Uterus (tissue), 2 donors: ENCODE measurements at regions not wholly inside any gene's neighbourhood (a gene's known extent, or its start where the extent isn't known, plus 50 kb on each side); places are given as distances from the start of the nearest gene placed in this dataset.

Experiments used
- POLR2A ChIP-seq, 2 donors: fragments of 450-650 bp; IDR thresholded peaks; one replicate each; pipeline ENCODE4 v1.6.1; 2016; ENCODE audit warnings: antibody characterized with exemption in 2 of 2, mild to moderate bottlenecking in 1 of 2, moderate library complexity in 1 of 2
- TF ChIP-seq, protein P1 (sequence below), 4 experiments: fragments of 200-600 bp in 2 of 4; fragments of 450-650 bp in 2 of 4; sonication (generic) in 2 of 4; IDR thresholded peaks; one replicate each; pipeline ENCODE4 v1.5.1; 2016 to 2019; ENCODE audit warnings: antibody characterized with exemption in 4 of 4, mild to moderate bottlenecking in 2 of 4, moderate library complexity in 1 of 4

DNA sequence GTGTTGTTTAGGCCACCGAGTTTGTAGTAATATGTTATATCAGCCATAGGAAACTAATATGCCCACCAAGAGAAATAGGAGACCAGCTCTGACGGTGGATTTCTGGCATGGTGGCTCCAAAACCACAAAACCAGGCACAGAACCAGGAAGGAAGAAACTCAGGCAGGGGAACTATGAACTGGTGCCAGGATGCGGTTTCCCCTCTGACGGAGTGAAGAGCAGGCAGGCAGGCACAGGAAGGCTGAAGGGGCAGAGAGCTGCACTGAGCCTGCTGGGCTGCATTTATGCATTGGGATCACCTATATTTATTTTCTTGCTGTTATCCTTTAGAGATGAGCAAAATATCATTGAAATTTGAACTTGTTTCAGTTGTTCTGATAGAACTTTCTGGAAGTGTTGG is 479.4 kb downstream of the VRK1 start:
- TF ChIP-seq, protein P1, sequence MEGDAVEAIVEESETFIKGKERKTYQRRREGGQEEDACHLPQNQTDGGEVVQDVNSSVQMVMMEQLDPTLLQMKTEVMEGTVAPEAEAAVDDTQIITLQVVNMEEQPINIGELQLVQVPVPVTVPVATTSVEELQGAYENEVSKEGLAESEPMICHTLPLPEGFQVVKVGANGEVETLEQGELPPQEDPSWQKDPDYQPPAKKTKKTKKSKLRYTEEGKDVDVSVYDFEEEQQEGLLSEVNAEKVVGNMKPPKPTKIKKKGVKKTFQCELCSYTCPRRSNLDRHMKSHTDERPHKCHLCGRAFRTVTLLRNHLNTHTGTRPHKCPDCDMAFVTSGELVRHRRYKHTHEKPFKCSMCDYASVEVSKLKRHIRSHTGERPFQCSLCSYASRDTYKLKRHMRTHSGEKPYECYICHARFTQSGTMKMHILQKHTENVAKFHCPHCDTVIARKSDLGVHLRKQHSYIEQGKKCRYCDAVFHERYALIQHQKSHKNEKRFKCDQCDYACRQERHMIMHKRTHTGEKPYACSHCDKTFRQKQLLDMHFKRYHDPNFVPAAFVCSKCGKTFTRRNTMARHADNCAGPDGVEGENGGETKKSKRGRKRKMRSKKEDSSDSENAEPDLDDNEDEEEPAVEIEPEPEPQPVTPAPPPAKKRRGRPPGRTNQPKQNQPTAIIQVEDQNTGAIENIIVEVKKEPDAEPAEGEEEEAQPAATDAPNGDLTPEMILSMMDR (IDR thresholded peaks at IDR 0.05) = no peak
- no peak for TF ChIP-seq POLR2A (IDR thresholded peaks at IDR 0.05)
